H1 (cell line): ENCODE measurements at regions not wholly inside any gene's neighbourhood (a gene's known extent, or its start where the extent isn't known, plus 50 kb on each side); places are given as distances from the start of the nearest gene placed in this dataset.

Source experiments
- CTCF ChIA-PET: fragments of 300-600 bp; sonication (Branson Sonifier 250); formaldehyde crosslinking; loops from one replicate; lab custom pipeline; 2021; ENCODE audit not compliant: partially characterized antibody; lab: Charles Lee
- POLR2A ChIA-PET: fragments of 300-600 bp; sonication (Branson Sonifier 250); formaldehyde crosslinking; loops from one replicate; lab custom pipeline; 2021; ENCODE audit warnings: inconsistent platforms; ENCODE audit not compliant: partially characterized antibody; lab: Charles Lee
- DNase-seq, 2 experiments: peaks; one replicate each; pipeline versions ENCODE4 v3.0.0 to v3.0.0-alpha.2; 2010 to 2022; ENCODE audit warnings: low spot score in 2 of 2, low read depth in 1 of 2, mixed read lengths in 1 of 2
- FAIRE-seq: peaks from 2 replicates; lab custom pipeline; 2011; peaks lifted over from hg19 to GRCh38; lab: Jason Lieb, UNC
- H2AFZ ChIP-seq: 2 replicates; pipeline ENCODE4 v1.8.1; 2012; ENCODE audit warnings: low read length, inconsistent platforms
- H2AK5ac ChIP-seq: 2 replicates; pipeline ENCODE4 v1.6.1; 2013; ENCODE audit warnings: low read depth, low read length
- H2BK120ac ChIP-seq: replicated peaks from 2 replicates; pipeline ENCODE3; 2013; ENCODE audit warnings: low read depth, low read length, inconsistent platforms
- H2BK12ac ChIP-seq: 2 replicates; pipeline ENCODE4 v1.6.1; 2013; ENCODE audit warnings: low read depth, low read length
- H2BK15ac ChIP-seq: 2 replicates; pipeline ENCODE4 v1.6.1; 2013; ENCODE audit warnings: low read length
- H2BK20ac ChIP-seq: 2 replicates; pipeline ENCODE4 v1.6.1; 2013; ENCODE audit warnings: low read length
- H2BK5ac ChIP-seq: 2 replicates; pipeline ENCODE4 v1.6.1; 2013; ENCODE audit warnings: low read depth, low read length
- H3K14ac ChIP-seq: 2 replicates; pipeline ENCODE4 v1.6.1; 2013; ENCODE audit warnings: inconsistent platforms; ENCODE audit not compliant: insufficient read length
- H3K18ac ChIP-seq: 2 replicates; pipeline ENCODE4 v1.6.1; 2013; ENCODE audit warnings: low read length; ENCODE audit errors: extremely low read depth
- H3K23ac ChIP-seq: 2 replicates; pipeline ENCODE4 v1.6.1; 2013; ENCODE audit warnings: inconsistent platforms; ENCODE audit not compliant: insufficient read length
- H3K23me2 ChIP-seq: 2 replicates; pipeline ENCODE4 v1.6.1; 2013; ENCODE audit warnings: low read depth, low read length
- H3K27ac ChIP-seq: 2 replicates; pipeline ENCODE4 v1.6.1; 2011; ENCODE audit warnings: low read depth, low read length, inconsistent platforms
- H3K27me3 ChIP-seq, 4 experiments: replicated peaks in 1 of 4; 1 replicate in 1 of 4; 2 replicates in 3 of 4; pipeline versions ENCODE4 v1.6.1 to v1.8.1; 2011 to 2013; ENCODE audit warnings: low read length in 3 of 4, mild to moderate bottlenecking in 3 of 4, inconsistent platforms in 2 of 4, mixed read lengths in 2 of 4, moderate library complexity in 1 of 4; ENCODE audit not compliant: control insufficient read depth in 3 of 4, insufficient read depth in 3 of 4; ENCODE audit errors: extremely low read depth in 1 of 4
- H3K36me3 ChIP-seq, 4 experiments: 2 replicates each; pipeline versions ENCODE4 v1.6.1 to v1.8.1; 2011 to 2013; ENCODE audit warnings: mild to moderate bottlenecking in 4 of 4, low read length in 3 of 4, moderate library complexity in 2 of 4, control low read depth in 1 of 4, inconsistent platforms in 1 of 4; ENCODE audit not compliant: insufficient read depth in 4 of 4, control insufficient read depth in 2 of 4
- H3K4ac ChIP-seq: replicated peaks from 2 replicates; pipeline ENCODE3; 2013; ENCODE audit warnings: low read length, low read depth, mixed read lengths, inconsistent platforms; ENCODE audit not compliant: insufficient read length
- H3K4me1 ChIP-seq, 4 experiments: replicated peaks in 1 of 4; 1 replicate in 1 of 4; 2 replicates in 3 of 4; pipeline versions ENCODE4 v1.6.1 to v1.8.1; 2011 to 2013; ENCODE audit warnings: low read length in 3 of 4, inconsistent platforms in 2 of 4, mixed read lengths in 1 of 4; ENCODE audit not compliant: insufficient read depth in 4 of 4, control insufficient read depth in 3 of 4
- H3K4me2 ChIP-seq, 2 experiments: 2 replicates each; pipeline versions ENCODE4 v1.6.1 to v1.8.1; 2011 to 2013; ENCODE audit warnings: low read depth in 2 of 2, low read length in 2 of 2, control low read depth in 1 of 2, inconsistent platforms in 1 of 2, mild to moderate bottlenecking in 1 of 2; ENCODE audit not compliant: insufficient read depth in 1 of 2
- H3K4me3 ChIP-seq, 4 experiments: fragments of 200-600, 300-600 bp in 1 of 4; sonication (generic), shearing (Covaris generic), sonication (Bioruptor Twin) in 1 of 4; 2 replicates each; pipeline versions ENCODE4 v1.5.1 to v1.8.1; 2011 to 2016; ENCODE audit warnings: low read length in 4 of 4, low read depth in 3 of 4, control low read depth in 2 of 4, inconsistent platforms in 2 of 4, mild to moderate bottlenecking in 2 of 4, mixed read lengths in 1 of 4, moderate library complexity in 1 of 4; ENCODE audit not compliant: insufficient read depth in 2 of 4; ENCODE audit errors: extremely low read depth in 1 of 4
- H3K56ac ChIP-seq: replicated peaks from 2 replicates; pipeline ENCODE3; 2013; ENCODE audit warnings: low read depth, mild to moderate bottlenecking, mixed read lengths, low read length, inconsistent platforms; ENCODE audit not compliant: insufficient read length
- H3K79me1 ChIP-seq: 2 replicates; pipeline ENCODE4 v1.6.1; 2013; ENCODE audit warnings: low read depth, low read length, control low read depth
- H3K79me2 ChIP-seq, 2 experiments: 2 replicates each; pipeline versions ENCODE4 v1.6.1 to v1.8.1; 2012 to 2013; ENCODE audit warnings: low read length in 2 of 2, mild to moderate bottlenecking in 2 of 2, inconsistent platforms in 1 of 2; ENCODE audit not compliant: insufficient read depth in 2 of 2, control insufficient read depth in 1 of 2
- H3K9ac ChIP-seq, 4 experiments: replicated peaks in 1 of 4; 1 replicate in 1 of 4; 2 replicates in 3 of 4; pipeline versions ENCODE4 v1.6.1 to v1.8.1; 2011 to 2013; ENCODE audit warnings: low read depth in 3 of 4, low read length in 3 of 4, control low read depth in 2 of 4, mild to moderate bottlenecking in 2 of 4, moderate library complexity in 2 of 4, inconsistent platforms in 1 of 4; ENCODE audit errors: extremely low read depth in 1 of 4
- H3K9me3 ChIP-seq, 2 experiments: 2 replicates each; pipeline versions ENCODE4 v1.6.1 to v1.8.1; 2012 to 2013; ENCODE audit warnings: mild to moderate bottlenecking in 2 of 2, moderate library complexity in 2 of 2, control low read depth in 1 of 2, inconsistent platforms in 1 of 2, low read depth in 1 of 2, low read length in 1 of 2, mixed read lengths in 1 of 2; ENCODE audit not compliant: insufficient read depth in 2 of 2
- H4K20me1 ChIP-seq, 2 experiments: replicated peaks in 1 of 2; 2 replicates each; pipeline versions ENCODE3 to v1.8.1; 2011 to 2013; ENCODE audit warnings: inconsistent platforms in 2 of 2, low read length in 2 of 2, mild to moderate bottlenecking in 1 of 2; ENCODE audit not compliant: insufficient read depth in 2 of 2, control insufficient read depth in 1 of 2
- H4K5ac ChIP-seq: 2 replicates; pipeline ENCODE4 v1.6.1; 2013; ENCODE audit warnings: low read length, low read depth, mixed read lengths, inconsistent platforms; ENCODE audit not compliant: insufficient read length
- H4K8ac ChIP-seq: 2 replicates; pipeline ENCODE4 v1.8.0; 2013; ENCODE audit warnings: mild to moderate bottlenecking, moderate library complexity, low read length, inconsistent platforms; ENCODE audit not compliant: insufficient read depth; ENCODE audit errors: extremely low read depth
- H4K91ac ChIP-seq: replicated peaks from 2 replicates; pipeline ENCODE3; 2013; ENCODE audit warnings: low read length, mixed read lengths, inconsistent platforms; ENCODE audit not compliant: insufficient read length
- CHD2 ChIP-seq: IDR thresholded peaks from 2 replicates; pipeline ENCODE4 v1.6.1; 2012; ENCODE audit warnings: low read length, improper control_type of control experiment
- RXRA ChIP-seq: IDR thresholded peaks from 2 replicates; pipeline ENCODE4 v1.6.1; 2011; ENCODE audit warnings: low read depth, mild to moderate bottlenecking, low read length, moderate library complexity; ENCODE audit not compliant: insufficient read depth
- WGBS, 2 experiments: shearing (Covaris generic) in 1 of 2; methylation state at CpG; one replicate each; pipeline versions ENCODE4 v1.1.6 to v1.1.7; 2013 to 2015; ENCODE audit warnings: low lambda C conversion rate in 2 of 2, mixed read lengths in 2 of 2, inconsistent platforms in 1 of 2, low coverage in 1 of 2, missing lambda C conversion rate in 1 of 2; ENCODE audit not compliant: insufficient replicate concordance in 2 of 2, insufficient coverage in 1 of 2, insufficient read length in 1 of 2; ENCODE audit errors: extremely low coverage in 1 of 2, missing lambda C conversion rate in 1 of 2; 5-methylcytosine and 5-hydroxymethylcytosine counted together
- TF ChIP-seq, protein P1 (sequence below): IDR thresholded peaks from 2 replicates; pipeline ENCODE4 v1.6.1; 2012; ENCODE audit warnings: low read length, inconsistent platforms

DNA sequence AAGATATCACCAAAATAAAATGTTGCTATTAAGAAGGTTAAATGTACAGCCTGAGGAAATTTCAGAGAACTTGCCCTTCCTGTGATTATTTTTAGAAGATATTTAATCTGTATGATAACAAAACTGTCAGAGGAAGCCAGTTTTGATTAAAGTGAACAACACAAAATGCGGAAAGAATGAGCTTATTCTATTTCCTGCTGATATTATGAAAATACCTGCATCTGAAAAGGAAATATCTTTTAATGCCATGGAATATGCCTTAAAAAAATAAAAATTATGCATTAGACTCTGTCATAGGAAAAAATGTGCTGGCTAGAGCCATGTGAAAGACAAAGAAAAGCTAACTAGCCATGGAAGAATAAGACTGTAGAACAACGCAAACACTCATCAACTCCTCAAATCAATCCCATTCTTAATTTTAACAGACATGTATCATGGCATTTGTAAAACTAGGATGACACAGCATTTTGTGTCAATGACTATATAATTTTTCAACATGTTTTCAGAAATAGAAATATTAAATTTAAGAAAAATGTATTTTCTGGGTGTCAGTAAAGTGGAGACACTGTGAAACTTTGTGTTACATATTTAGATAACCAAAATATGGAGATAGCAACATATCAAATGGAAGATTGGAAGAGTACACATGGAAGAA, 1768.2 kb downstream of the SUCLG1 start:
- H3K9ac ChIP-seq: no peak overlapping the region
- no peak overlapping the region for H2BK120ac ChIP-seq
- H3K36me3 ChIP-seq: no peaks in the 10 kb centered on the region
- H3K9me3 ChIP-seq: no peaks in the 10 kb centered on the region
- no peaks in the 10 kb centered on the region for H3K79me2 ChIP-seq
- no peak for TF ChIP-seq RXRA
- no peak for TF ChIP-seq CHD2
- TF ChIP-seq, protein P1, sequence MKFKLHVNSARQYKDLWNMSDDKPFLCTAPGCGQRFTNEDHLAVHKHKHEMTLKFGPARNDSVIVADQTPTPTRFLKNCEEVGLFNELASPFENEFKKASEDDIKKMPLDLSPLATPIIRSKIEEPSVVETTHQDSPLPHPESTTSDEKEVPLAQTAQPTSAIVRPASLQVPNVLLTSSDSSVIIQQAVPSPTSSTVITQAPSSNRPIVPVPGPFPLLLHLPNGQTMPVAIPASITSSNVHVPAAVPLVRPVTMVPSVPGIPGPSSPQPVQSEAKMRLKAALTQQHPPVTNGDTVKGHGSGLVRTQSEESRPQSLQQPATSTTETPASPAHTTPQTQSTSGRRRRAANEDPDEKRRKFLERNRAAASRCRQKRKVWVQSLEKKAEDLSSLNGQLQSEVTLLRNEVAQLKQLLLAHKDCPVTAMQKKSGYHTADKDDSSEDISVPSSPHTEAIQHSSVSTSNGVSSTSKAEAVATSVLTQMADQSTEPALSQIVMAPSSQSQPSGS: no peak
- H3K4me1 ChIP-seq: no peaks in the 10 kb centered on the region
- H4K5ac ChIP-seq: no peak overlapping the region
- ChIA-PET CTCF (no interaction called here), POLR2A (no interaction called here)
- no peaks in the 10 kb centered on the region for H3K23me2 ChIP-seq
- H3K27me3 ChIP-seq: peaks cover 0 to 2% (median 0%) of the 10 kb centered on the region in 4 experiments; a peak in 1 of 7 replicates
- H3K4me2 ChIP-seq: no peak overlapping the region
- no peak overlapping the region for H2BK20ac ChIP-seq
- H2BK15ac ChIP-seq: no peak overlapping the region
- H4K8ac ChIP-seq: no peak overlapping the region
- H2AK5ac ChIP-seq: no peak overlapping the region
- no peak overlapping the region for H3K23ac ChIP-seq
- H2BK12ac ChIP-seq: no peak overlapping the region
- DNase-seq (no peak), FAIRE-seq (no peak)
- H2AFZ ChIP-seq: no peak overlapping the region
- H3K14ac ChIP-seq: no peak overlapping the region
- H3K27ac ChIP-seq: no peak overlapping the region
- no peak overlapping the region for H3K4ac ChIP-seq
- no peaks in the 10 kb centered on the region for H3K79me1 ChIP-seq
- no peak overlapping the region for H3K18ac ChIP-seq
- 100% methylated on average over 2 of the region's 2 CpGs; no CpG with 5 or more reads in 1 of the 2 experiments for WGBS, 2 experiments
- no peak overlapping the region for H3K56ac ChIP-seq
- H2BK5ac ChIP-seq: no peak overlapping the region
- H3K4me3 ChIP-seq: no peak overlapping the region
- H4K91ac ChIP-seq: no peak overlapping the region
- H4K20me1 ChIP-seq: no peaks in the 10 kb centered on the region
